WTC11 (cell line): ENCODE measurements at regions not wholly inside any gene's neighbourhood (a gene's known extent, or its start where the extent isn't known, plus 50 kb on each side); places are given as distances from the start of the nearest gene placed in this dataset.

ENCODE experiments used
- CTCF ChIP-seq: fragments of 200-600 bp; IDR thresholded peaks from 2 replicates; pipeline ENCODE4 v1.8.0; 2022; ENCODE audit warnings: antibody characterized with exemption
- MXD4 ChIP-seq: fragments of 250-450 bp; sonication (Bioruptor Pico); IDR thresholded peaks from 2 replicates; pipeline ENCODE4 v1.8.0; 2021; ENCODE audit warnings: mild to moderate bottlenecking, moderate library complexity, borderline replicate concordance
- OVOL2 ChIP-seq: fragments of 250-450 bp; sonication (Bioruptor Pico); IDR thresholded peaks from 2 replicates; pipeline ENCODE4 v1.9.0; 2021; ENCODE audit warnings: mild to moderate bottlenecking, borderline replicate concordance
- SP1 ChIP-seq: sonication (generic); formaldehyde crosslinking; conservative IDR thresholded peaks from 2 replicates; pipeline ENCODE4 v1.8.1; 2022; ENCODE audit warnings: missing genetic modification reagents
- ZNF232 ChIP-seq: sonication (generic); formaldehyde crosslinking; IDR thresholded peaks from 2 replicates; pipeline ENCODE4 v1.8.0; 2022; ENCODE audit warnings: mild to moderate bottlenecking, missing genetic modification reagents
- TF ChIP-seq, protein P1 (sequence below): sonication (generic); formaldehyde crosslinking; IDR thresholded peaks from 2 replicates; pipeline ENCODE4 v1.8.1; 2022; ENCODE audit warnings: missing genetic modification reagents, borderline replicate concordance

DNA sequence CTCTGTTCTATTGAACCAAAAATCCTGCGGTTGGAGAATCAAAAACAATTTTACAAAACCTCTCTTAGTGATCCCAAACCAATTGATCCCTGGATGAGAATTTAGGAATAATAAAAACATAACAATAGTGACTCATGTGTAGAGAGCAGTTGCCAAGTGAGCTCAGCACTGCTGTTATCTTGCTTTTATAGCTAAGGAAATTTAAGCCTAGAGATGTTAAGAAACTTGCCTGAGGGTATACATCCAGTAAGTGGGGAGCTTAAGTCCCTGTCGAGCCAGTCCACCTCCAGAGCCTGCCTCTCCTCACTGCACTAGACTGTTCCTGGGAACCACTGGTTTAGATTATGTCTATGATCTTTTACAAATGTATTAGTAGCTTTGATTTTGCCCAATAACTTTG lies 358.4 kb upstream of the LMCD1 start:
- no peak for TF ChIP-seq CTCF
- TF ChIP-seq OVOL2 (CRISPR knock-in tag) = no peak
- TF ChIP-seq SP1 (CRISPR knock-in tag) = no peak
- TF ChIP-seq MXD4 (CRISPR knock-in tag) = no peak
- no peak for TF ChIP-seq ZNF232 (CRISPR knock-in tag)
- TF ChIP-seq, protein P1, sequence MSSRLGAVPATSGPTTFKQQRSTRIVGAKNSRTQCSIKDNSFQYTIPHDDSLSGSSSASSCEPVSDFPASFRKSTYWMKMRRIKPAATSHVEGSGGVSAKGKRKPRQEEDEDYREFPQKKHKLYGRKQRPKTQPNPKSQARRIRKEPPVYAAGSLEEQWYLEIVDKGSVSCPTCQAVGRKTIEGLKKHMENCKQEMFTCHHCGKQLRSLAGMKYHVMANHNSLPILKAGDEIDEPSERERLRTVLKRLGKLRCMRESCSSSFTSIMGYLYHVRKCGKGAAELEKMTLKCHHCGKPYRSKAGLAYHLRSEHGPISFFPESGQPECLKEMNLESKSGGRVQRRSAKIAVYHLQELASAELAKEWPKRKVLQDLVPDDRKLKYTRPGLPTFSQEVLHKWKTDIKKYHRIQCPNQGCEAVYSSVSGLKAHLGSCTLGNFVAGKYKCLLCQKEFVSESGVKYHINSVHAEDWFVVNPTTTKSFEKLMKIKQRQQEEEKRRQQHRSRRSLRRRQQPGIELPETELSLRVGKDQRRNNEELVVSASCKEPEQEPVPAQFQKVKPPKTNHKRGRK (CRISPR knock-in tag) = no peak
